ENCODE measurements at regions not wholly inside any gene's neighbourhood (a gene's known extent, or its start where the extent isn't known, plus 50 kb on each side); places are given as distances from the start of the nearest gene placed in this dataset.

DNA sequence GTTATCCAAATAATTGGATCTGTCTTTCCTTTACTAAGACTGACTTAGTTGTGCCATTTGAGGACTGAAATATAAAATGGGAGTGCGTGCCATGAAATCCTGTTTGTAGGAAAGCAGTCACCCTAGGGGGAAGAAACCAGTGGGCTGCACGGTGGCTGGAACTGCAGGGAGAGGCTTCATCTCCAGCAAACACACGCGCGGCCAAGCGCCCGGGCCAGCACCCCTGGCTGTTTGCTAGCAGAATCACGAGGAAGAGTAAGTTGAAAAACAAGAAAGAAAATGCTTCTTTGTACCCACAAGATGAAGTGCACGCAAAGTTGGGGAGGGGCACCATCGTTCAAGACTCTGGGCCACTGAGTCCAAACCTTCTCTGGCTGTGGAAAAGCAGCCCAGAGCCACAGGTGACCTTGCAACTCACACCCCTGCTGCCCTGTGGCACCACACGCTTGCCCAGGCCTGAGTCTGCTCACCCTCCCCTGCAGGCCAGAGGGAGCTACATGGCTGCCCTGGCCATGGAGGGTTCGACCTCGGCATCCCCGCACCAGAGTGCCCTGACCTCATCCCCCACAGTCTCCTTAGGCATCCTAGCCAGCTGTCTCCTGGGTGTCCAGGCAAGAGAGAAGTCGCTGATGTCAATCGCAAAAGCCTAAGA lies 55.2 kb downstream of the IRX2 start:
- no peak for DNase-seq

DNA sequence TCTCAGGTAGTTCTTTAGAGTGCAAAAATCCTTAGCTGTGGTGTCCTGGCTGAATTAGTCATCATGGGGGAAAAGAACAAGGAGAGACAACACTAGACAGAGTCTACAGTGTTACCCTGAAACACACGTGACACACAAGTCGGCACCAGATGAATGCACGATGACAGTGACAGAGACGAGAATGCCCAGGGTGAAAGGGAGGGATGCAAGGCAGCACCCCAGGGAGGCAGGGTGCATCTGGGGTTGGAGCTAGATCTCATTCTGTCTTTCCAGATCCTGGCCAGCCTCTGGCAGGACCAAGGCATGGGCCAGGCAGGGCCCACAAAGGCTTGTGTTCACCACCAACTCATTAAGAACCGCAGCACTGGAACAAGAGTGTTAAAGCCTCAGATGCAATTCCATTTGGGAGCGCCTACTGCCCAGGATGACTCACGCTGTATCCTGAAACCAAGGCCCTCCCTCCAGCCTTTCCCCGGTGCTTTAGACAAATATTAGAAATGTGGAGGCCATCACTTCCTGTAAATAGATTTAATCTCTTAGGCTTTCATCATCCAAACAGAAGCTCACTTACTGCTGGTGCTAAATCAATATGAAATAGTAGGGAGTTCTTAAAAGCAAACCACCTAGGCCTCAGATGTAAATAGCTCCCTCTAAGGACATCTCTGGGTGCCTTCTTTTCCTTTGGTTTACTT lies 56.1 kb downstream of the IRX2 start:
- DNase-seq: no peak

DNA sequence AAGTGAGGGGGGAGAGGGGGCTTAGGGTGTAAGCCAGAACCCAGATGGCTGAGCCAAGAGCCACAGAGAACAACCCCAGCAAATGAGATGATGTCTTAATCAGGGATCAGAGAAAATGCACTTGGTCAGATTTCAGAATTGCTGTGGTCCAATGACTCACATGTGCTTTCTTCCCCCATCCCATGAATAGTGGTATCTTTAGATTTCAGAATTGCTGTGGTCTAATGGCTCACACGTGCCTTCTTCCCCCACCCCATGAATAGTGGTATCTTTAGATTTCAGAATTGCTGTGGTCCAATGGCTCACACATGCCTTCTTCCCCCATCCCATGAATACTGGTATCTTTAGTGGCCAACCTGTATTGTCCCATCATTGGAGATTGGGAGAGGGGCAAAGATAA lies 59.9 kb downstream of the IRX2 start:
- no peak for DNase-seq

DNA sequence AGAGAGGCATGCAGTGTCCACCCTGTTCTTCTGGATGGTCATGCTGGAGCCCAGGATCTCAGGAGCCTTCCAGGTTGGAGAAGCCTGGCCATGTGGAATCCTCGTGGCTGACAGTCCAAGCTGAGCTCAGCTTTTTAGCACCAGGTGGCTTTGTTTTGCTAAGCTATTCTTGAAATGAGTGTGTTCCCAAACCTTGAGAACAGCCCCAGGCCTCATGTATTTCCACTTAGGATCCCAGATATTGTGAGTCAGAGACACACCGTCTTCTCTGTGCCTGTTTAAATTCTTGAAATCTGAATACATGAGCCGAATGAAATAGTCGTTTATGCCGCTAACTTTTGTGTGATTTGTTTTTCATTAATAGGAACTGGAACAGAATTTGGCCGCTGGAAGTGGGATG lies 61.2 kb downstream of the IRX2 start:
- DNase-seq: no peak

DNA sequence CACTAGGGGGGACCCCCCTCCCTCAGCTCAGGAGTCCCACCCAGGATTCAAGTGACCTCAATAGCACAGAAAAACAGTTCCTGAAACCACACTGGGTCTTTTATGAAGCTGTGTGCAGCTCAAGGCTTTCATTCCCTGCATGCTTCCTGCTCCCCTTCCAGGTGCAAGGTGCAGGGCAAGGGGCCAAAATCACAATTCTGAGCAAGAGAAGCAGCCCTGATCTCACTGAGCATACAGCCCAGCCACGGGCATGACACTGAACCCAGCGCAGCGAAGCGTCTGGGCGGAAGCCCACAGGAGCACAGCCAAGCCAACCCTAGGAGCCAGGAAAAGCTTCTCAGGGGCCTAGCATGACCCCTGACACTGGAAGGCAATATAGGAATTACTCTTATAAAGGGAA lies 62.9 kb downstream of the IRX2 start:
- no peak for DNase-seq

DNA sequence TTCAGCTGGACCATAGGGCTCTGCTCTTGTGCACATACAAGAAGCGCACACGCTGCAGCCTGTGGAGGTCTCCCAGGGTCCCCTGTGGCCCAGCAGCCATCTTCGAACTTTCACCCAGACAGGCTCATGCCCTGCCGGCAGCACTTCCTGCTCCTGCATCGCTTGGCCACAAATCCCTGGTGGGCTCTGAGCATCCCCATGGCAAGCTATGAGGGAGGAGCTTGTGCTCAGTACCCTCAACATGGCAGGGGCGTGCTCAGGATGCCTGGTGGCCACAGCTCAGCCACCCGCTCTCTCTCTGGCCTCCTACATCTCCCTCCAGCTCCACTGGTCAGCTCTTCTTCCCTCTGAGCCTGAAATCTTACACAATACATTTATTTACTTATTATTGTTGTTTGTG lies 63.7 kb downstream of the IRX2 start:
- no peak for DNase-seq

DNA sequence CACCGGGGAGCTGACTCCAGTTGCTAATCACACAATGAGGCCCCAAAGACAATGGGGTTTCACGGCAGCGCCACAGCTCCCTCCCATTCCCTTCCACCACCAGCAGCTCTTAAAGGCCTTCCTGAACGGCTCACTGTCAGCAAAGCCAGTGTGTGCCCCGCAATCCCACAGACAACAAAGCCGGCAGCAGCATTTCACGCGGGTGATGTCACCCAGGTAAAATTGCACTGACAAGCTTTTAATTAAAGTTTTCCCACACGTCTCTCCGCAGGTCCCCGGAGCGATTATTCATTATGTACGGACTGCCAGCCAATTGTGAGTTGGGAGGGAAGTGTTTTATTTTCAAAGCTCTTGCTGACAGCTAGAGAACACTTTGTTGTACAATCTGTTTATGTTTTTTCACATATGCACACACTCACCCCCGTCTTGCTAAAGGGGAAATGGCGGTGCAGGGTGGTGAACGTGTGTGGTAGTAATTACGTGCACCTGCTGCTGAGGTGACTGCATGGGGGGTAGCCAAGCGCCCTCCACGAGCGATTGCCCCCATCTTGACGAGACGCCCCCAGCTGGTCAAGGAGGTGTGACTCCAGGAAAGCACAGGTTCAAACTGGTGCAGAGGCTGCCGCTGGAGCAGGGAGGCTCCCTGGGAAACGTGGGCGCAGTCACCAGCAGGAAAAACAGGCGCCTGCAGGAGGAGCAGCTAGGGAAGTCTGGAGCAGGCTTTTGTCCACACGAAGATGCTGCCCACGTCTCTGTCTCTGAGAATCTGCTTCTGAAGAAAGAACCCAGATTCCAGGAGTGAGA lies 65.0 kb downstream of the IRX2 start:
- no peak for DNase-seq

DNA sequence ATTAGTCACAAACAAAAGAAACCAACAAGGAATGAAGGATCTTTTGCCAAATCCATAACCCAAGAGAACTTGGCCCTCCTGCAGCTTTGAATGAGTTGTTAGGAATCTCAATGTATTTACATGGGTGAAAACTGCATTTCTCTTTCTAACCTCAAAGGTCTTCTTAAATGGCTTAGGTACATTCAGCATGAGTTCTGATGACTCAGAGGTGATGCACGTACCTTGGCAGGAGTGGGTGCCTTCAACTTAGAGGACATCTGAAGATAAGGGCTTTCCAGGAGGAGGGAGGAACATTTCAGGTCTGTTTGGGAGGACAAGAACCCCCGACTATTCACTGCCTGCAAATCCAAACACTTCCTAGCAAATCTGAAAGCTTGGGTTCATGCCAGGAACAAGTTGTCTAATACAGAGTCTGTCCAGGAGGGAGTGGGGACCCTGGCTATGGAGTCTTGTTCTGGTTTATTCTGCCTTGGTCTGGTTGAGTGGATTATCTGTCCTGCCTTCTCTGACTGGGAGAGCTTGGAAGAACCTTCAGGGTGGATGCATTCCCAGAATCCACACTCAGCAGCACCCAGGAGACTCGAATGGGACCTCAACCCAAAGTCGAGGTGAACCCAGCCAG lies 65.7 kb downstream of the IRX2 start:
- DNase-seq: no peak

DNA sequence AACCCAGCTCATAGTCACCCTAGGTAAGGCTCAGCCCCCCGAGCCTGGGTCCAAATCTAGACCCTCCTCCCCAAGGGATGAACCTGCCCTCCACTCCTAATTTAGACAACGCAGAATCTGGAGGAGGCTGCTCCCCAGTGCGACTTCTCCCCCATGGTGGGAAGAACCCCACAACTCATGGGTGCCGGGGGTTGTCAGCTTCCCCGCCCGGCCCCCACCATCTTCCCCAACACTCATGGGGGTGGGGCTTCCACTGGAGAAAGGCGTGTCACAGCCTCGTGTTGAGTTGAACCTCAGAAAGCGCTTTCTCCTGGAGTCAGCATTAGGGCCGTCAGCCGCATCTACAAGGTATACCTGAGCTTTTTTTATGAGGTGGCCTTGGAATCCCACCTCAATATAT lies 66.9 kb downstream of the IRX2 start:
- DNase-seq: no peak

DNA sequence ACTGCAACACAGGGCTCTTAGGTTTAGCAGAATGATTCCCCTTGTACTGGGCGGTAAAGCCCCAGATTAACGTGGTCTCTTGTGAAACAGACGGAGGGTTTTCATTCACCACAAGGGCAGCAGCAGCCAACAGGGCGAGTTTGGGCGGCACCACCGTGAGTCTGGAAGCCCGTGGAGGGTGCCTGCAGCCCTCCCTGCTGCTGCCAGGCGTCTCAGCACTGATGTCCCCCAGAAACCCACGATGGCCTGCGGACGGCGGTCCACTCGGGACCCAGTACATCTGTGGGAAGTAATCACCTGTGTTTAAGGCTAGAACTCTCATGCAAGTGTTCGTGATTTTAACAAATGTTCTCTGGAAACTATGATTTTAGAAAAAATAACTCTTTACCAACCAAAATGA lies 67.8 kb downstream of the IRX2 start:
- DNase-seq: no peak

DNA sequence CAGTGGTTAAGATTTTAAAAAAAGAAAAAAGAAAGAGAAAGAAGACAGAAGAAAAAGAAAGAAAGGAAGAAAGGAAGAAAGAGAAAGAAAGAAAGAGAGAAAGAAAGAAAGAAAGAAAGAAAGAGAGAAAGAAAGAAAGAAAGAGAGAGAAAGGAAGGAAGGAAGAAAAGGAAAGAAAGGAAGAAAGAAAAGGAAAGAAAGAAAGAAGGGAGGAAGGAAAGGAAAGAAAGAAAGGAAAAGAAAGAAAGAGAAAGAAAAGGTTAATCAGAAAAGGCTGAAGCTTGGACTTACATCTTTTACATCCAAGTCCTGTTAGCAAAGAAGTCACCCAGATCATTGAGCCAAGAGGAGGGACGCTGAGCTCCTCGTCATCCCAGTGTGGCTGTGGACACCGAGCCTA lies 70.0 kb downstream of the IRX2 start:
- DNase-seq: no peak

DNA sequence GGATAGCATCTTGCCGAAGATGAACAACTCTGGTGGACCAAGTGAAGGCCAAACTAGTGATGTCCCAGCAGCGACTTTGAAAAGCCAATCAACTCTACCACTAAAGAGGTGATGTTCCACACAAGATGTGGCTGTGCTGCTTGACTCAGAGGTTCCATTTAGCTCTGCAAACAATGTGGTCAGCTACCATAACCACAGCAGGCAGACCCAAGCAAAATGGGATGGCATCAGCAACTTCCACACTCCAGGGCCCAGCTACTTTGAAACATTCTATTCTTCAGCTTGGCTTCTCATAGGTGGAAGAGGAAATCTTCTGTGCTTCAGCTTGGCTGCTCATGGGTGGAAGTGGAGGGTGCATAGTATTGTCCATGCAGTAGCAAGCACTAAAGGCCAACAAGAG lies 70.5 kb downstream of the IRX2 start:
- DNase-seq: no peak

DNA sequence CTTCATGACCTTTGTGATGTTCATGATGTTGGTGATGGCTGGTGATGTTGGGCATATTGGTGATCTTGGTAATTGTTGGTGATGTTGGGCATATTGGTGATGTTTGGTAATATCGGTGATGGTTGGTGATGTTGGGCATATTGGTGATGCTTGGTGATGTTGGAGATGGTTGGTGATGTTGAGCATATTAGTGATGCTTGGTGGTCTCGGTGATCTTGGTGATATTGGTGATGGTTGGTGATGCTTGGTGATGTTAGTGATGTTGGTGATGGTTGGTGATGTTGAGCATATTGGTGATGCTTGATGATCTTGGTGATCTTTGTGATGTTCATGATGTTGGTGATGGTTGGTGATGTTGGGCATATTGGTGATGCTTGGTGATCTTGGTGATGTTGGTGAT lies 73.8 kb downstream of the IRX2 start:
- no peak for DNase-seq

DNA sequence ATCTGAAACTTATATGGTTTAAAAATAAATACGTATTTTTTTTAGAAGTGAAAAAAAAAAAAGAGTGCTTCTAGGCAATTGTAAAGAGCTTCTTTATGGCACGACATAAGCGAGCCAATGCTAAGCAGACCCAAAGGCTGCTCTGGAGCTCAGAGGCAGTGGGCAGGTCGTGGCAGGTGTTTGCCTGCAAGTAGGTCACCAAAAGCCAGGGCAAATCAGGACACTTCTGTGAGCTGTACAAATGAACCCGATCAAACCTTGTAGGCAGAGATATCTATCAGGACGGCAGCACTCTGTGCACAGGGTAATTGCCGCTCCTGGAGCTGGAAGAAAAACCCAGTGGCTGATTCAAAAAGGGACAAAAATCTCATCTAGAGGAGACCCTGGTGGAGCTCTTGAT lies 75.9 kb downstream of the IRX2 start:
- DNase-seq: no peak

DNA sequence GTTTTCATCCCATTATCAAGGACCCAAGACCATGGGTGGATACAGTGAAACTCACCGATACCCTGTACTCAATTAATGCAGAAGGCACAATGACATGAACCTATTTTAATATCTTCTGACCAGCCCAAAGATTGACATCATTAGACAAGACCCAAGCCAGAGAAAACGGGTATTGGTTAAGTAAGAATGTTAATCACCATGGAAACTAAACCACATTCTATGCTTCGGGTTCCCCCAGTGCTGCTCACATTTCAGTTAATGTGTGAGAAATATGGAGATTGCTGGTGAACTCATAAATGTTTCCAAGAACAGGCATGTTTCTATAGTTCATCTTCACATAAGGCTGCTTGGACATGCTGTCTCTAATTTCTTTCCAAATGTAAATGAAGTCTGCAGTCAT lies 77.0 kb downstream of the IRX2 start:
- no peak for DNase-seq

DNA sequence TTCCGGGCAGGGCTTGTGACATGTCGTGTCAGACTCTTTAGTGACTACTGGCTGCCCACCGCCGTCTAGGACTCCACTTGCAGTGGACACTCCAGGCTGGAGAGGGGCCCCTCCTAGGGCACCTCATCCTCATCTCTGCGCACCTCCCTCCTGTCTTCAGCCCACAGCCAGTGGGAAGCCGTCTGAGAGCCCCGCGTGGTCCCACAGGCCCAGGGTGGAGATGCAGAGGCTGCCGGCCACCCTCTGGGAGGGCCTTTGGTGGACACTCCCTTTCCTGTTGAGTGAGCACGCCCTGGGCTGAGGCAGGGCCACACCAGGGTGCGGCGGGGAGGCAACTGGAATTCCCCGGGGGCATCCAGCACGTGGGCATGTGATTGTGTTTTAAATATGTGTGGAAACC lies 80.5 kb downstream of the IRX2 start:
- no peak for DNase-seq

DNA sequence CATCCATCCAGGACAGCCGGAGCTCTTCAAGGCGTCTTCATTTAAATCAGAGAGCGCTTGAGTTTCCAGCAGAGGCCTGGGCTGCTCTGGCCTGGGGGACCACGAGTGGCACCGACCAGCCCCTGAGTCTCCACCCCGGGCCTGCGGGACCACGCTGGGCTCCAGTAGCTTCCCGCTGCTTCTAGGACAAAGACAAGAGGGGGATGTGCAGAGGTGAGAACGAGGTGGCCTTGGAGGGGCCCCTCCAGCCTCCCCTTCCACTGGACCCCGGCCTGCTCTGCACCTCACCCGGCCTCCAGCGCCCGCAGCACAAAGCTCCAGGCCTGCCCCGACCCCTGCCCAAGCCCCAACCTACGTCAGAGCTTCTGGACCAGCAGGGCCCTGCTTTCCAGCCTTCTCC lies 81.6 kb downstream of the IRX2 start:
- DNase-seq: no peak

DNA sequence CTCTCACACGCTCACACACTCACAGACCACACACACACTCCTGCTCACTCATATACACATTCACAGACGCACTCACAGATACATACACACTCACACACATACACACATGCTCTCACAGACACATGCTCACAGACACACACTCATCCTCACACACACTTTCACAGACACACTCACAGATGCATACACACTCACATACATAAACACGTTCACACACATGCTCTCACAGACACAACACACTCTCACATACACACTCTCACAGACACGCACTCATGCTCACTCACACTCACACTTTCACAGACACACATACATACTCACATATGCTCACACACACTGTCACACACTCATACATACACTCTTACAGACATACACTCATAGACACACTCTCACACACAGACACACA lies 82.2 kb downstream of the IRX2 start:
- DNase-seq: no peak

DNA sequence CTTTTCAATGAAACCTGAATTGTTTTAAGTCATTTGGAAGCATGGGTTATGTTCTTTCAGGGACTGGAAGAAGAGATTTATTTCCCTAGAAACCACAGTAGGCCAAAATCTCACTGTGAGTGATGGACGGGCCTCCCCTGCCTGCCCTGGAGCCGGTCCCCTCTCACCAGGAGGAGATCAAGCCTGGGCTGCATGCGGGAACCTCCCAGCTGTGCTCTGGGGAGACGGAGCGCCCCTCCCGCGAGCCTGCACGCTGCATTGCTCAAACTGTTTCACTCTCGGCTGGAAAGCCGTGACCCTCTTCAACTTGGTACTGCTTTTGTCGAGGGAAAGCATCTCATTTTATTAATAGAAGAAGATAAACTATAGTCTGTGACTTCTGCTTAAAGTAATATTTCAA lies 85.4 kb downstream of the IRX2 start:
- no peak for DNase-seq

DNA sequence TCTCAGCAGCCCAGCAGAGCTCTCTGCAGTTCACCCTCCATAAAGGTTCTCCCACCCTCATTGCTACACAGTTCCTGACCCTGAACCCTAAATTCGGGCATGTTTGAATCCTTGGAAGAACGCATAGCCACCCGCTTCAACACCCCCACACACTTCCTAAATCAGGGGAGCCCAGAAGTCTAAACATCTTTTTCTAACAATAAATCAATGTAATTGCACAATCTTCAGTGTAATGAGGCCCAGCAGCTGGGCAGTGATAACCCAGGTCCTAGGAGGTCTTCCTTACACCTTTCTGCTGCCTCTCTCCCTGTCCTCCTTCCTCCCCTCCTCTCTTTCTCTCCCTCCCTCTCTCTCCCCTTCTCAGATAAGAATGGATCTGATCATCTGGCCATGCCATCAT lies 88.0 kb downstream of the IRX2 start:
- no peak for DNase-seq

DNA sequence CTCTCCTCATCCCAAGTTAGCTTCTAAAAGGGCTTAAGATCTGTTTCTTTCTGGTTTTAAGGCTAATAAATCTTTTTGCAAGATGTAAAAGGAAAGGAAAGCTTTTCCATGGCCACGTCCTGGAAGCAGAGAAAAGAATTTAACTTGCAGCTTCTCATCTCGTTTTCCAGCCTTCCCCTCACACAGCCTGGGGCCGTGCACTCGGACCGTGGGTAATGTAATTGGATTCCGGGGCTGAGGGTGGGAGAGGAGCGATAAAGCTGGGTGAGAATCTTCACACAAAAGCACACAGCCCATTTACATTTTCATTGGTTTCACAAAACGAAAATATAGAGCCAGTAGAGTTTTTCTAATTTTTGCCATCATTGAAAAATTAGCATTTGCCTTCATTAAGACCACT lies 91.2 kb downstream of the IRX2 start:
- DNase-seq: no peak

DNA sequence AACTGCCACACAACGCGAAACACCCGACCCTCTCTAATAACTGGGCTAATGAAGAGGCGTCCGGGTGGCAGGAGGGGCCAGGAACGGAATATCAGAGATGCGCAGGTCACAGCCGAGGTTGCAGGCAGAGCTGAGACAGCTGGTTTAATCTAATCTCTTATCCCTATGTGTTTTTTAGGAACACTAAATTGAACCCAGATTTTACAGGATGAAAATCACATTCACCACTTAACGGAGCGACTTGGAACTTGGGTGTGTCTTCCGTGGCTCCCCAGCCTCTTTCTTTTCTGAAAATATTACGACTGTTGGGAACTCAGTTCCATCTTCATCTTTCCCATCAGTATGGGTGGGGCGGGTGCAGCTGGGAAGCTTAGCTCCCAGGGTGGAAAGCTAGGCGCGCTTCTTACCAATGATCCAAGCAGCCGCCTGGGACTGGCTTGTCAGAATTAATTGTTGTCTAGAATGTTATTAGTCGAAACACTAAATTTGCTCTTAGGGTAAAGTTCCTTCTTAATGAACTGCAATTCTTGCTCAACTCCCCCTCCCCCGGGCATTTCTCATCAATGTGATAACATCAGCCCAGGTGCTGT lies 92.5 kb downstream of the IRX2 start:
- no peak for DNase-seq

DNA sequence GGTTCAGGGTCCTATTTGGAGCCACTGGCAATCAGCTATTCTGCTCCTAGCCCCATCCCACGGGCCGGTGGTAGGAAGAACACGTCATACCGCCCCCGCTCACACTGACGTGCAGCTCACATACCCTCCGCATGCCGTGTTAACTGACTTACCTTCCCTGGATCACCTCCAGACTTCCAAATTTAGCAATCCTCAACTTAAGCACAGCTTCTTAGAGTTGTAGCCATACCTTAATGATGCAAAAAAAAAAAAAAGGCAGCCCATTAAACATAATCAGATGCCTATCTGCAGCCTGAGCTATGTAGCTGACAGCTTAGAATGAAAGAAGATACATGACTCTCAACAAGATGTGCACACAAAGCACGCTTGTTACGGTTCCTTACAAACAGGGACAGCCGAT lies 93.0 kb downstream of the IRX2 start:
- no peak for DNase-seq

DNA sequence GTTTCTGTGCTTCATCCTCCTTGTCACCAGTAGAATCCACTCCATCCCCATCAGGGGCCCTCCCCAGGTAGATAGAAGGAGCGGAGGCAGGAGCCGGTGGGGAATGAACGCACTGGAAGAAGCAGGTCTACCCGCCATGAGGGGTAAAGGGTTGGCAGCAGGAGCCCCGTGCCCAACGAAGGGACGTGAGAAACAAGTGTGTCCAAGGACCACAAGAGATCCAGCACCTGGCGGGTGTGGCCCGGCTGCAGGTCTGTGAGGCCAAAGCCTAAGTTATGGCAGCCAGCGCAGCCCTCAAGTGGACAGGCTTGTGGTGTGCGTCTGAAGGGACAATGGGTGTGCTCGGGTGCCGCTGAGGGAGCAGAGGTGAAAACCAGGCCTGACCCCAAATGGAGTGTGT lies 94.3 kb downstream of the IRX2 start:
- DNase-seq: no peak
